IMR-90 (cell line): ENCODE measurements at regions not wholly inside any gene's neighbourhood (a gene's known extent, or its start where the extent isn't known, plus 50 kb on each side); places are given as distances from the start of the nearest gene placed in this dataset.

ENCODE experiments used
- ATAC-seq: fragments of 200-7000 bp; cut with Tn5 transposase; 2 replicates; pipeline ENCODE4 v1.9.1; 2020; ENCODE audit warnings: low read depth, mild to moderate bottlenecking, moderate library complexity
- BruUV-seq: library from RNA; stranded (reverse); fragments of 400-500 nt; replicated peaks from 2 replicates; lab custom pipeline; 2021; lab: Mats Ljungman, UMichigan
- CTCF ChIA-PET: fragments of 300-600 bp; formaldehyde crosslinking; extraction: SDS; loops from one replicate; lab custom pipeline; 2021; ENCODE audit warnings: antibody characterized with exemption; lab: Yijun Ruan, JAX
- POLR2A ChIA-PET: fragments of 300-600 bp; sonication (Branson Sonifier 250); formaldehyde crosslinking; loops from one replicate; lab custom pipeline; 2022; ENCODE audit warnings: antibody characterized with exemption; ENCODE audit not compliant: unreplicated experiment; lab: Charles Lee
- DNase-seq: peaks from one replicate; pipeline ENCODE4 v3.0.0; 2013
- H2AFZ ChIP-seq: replicated peaks from 2 replicates; pipeline ENCODE3; 2013; ENCODE audit warnings: low read length, mild to moderate bottlenecking; ENCODE audit not compliant: poor library complexity
- H2AK5ac ChIP-seq: 2 replicates; pipeline ENCODE4 v1.6.1; 2013; ENCODE audit warnings: low read depth, low read length, inconsistent platforms
- H2AK9ac ChIP-seq: replicated peaks from 2 replicates; pipeline ENCODE3; 2013; ENCODE audit warnings: mild to moderate bottlenecking, low read depth, low read length, moderate library complexity; ENCODE audit not compliant: poor library complexity
- H2BK120ac ChIP-seq: 2 replicates; pipeline ENCODE4 v1.6.1; 2013; ENCODE audit warnings: low read depth, low read length, inconsistent platforms
- H2BK15ac ChIP-seq: 3 replicates; pipeline ENCODE4 v1.6.1; 2013; ENCODE audit warnings: low read depth, low read length, inconsistent platforms
- H2BK20ac ChIP-seq: 2 replicates; pipeline ENCODE4 v1.6.1; 2013; ENCODE audit warnings: low read depth, mild to moderate bottlenecking, inconsistent platforms, low read length, moderate library complexity
- H2BK5ac ChIP-seq: 2 replicates; pipeline ENCODE4 v1.6.1; 2013; ENCODE audit warnings: mild to moderate bottlenecking, low read depth, low read length, inconsistent platforms; ENCODE audit not compliant: poor library complexity, severe bottlenecking
- H3K14ac ChIP-seq: replicated peaks from 2 replicates; pipeline ENCODE4 v1.6.1; 2013; ENCODE audit warnings: low read depth, low read length, inconsistent platforms
- H3K18ac ChIP-seq: 2 replicates; pipeline ENCODE4 v1.6.1; 2013; ENCODE audit warnings: low read depth, low read length, control low read depth
- H3K23ac ChIP-seq: 2 replicates; pipeline ENCODE4 v1.6.1; 2013; ENCODE audit warnings: low read depth, low read length, inconsistent platforms
- H3K27ac ChIP-seq: 2 replicates; pipeline ENCODE4 v1.5.1; 2013; ENCODE audit warnings: mild to moderate bottlenecking, control low read depth, low read length; ENCODE audit not compliant: insufficient read depth
- H3K27me3 ChIP-seq: 2 replicates; pipeline ENCODE4 v1.6.1; 2013; ENCODE audit warnings: low read length; ENCODE audit not compliant: control insufficient read depth, insufficient read depth
- H3K36me3 ChIP-seq: 2 replicates; pipeline ENCODE4 v1.6.1; 2013; ENCODE audit warnings: low read length, mixed read lengths; ENCODE audit not compliant: control insufficient read depth, insufficient read depth
- H3K4ac ChIP-seq: 2 replicates; pipeline ENCODE4 v1.6.1; 2013; ENCODE audit warnings: low read depth, low read length, inconsistent platforms
- H3K4me1 ChIP-seq: 2 replicates; pipeline ENCODE4 v1.6.1; 2013; ENCODE audit warnings: low read length, mixed read lengths; ENCODE audit not compliant: control insufficient read depth, insufficient read depth
- H3K4me2 ChIP-seq: 2 replicates; pipeline ENCODE4 v1.6.1; 2013; ENCODE audit warnings: low read depth, mild to moderate bottlenecking, control low read depth, low read length, moderate library complexity
- H3K4me3 ChIP-seq: 2 replicates; pipeline ENCODE4 v1.5.1; 2013; ENCODE audit warnings: low read depth, mild to moderate bottlenecking, control low read depth, low read length, moderate library complexity; ENCODE audit not compliant: insufficient read depth
- H3K56ac ChIP-seq: 2 replicates; pipeline ENCODE4 v1.6.1; 2013; ENCODE audit warnings: low read length, inconsistent platforms; ENCODE audit not compliant: insufficient read depth; ENCODE audit errors: extremely low read depth
- H3K79me1 ChIP-seq, 2 experiments: 2 replicates each; pipeline ENCODE4 v1.6.1; 2013; ENCODE audit warnings: low read length in 2 of 2, inconsistent platforms in 1 of 2, low read depth in 1 of 2
- H3K9ac ChIP-seq: 2 replicates; pipeline ENCODE4 v1.6.1; 2013; ENCODE audit warnings: low read depth, low read length, control low read depth
- H3K9me1 ChIP-seq: 2 replicates; pipeline ENCODE4 v1.6.1; 2013; ENCODE audit warnings: low read length, inconsistent platforms; ENCODE audit not compliant: insufficient read depth
- H3K9me3 ChIP-seq: 2 replicates; pipeline ENCODE4 v1.6.1; 2013; ENCODE audit warnings: low read length; ENCODE audit not compliant: control insufficient read depth, insufficient read depth
- H4K20me1 ChIP-seq: 2 replicates; pipeline ENCODE4 v1.6.1; 2013; ENCODE audit warnings: low read length, inconsistent platforms; ENCODE audit not compliant: insufficient read depth
- H4K5ac ChIP-seq: 2 replicates; pipeline ENCODE4 v1.6.1; 2013; ENCODE audit warnings: mild to moderate bottlenecking, low read depth, low read length, control low read depth
- H4K8ac ChIP-seq, 2 experiments: 2 replicates each; pipeline ENCODE4 v1.6.1; 2013; ENCODE audit warnings: low read depth in 2 of 2, low read length in 2 of 2, control low read depth in 1 of 2, inconsistent platforms in 1 of 2
- H4K91ac ChIP-seq: 2 replicates; pipeline ENCODE4 v1.6.1; 2013; ENCODE audit warnings: low read depth, low read length, inconsistent platforms; ENCODE audit not compliant: insufficient read depth
- CHD1 ChIP-seq: IDR thresholded peaks from 2 replicates; pipeline ENCODE4 v1.6.1; 2012; ENCODE audit warnings: low read depth, low read length, improper control_type of control experiment
- MXI1 ChIP-seq: IDR thresholded peaks from 2 replicates; pipeline ENCODE4 v1.6.1; 2012; ENCODE audit warnings: low read depth, mild to moderate bottlenecking, low read length, moderate library complexity, borderline replicate concordance
- RAD21 ChIP-seq: IDR thresholded peaks from 2 replicates; pipeline ENCODE4 v1.6.1; 2012; ENCODE audit warnings: low read length, improper control_type of control experiment
- RCOR1 ChIP-seq: IDR thresholded peaks from 2 replicates; pipeline ENCODE4 v1.6.1; 2012; ENCODE audit warnings: mild to moderate bottlenecking, low read length, improper control_type of control experiment; ENCODE audit not compliant: insufficient replicate concordance
- WGBS, 2 experiments: methylation state at CpG; one replicate each; pipeline versions ENCODE4 v1.1.5 to v1.1.7; 2013; ENCODE audit warnings: missing lambda C conversion rate in 2 of 2; ENCODE audit not compliant: insufficient read length in 1 of 2; ENCODE audit errors: extremely low coverage in 2 of 2; 5-methylcytosine and 5-hydroxymethylcytosine counted together
- dilution Hi-C: fragments of 300-500 bp; cut with HindIII; formaldehyde crosslinking; loops from one replicate; pipeline ENCODE4 v1.14.3; 2018; ENCODE audit warnings: low sequenced_read_pairs; ENCODE audit not compliant: unreplicated experiment
- in situ Hi-C: fragments of 300-500 bp; cut with MboI; formaldehyde crosslinking; loops from 3 replicates; pipeline ENCODE4 v1.14.3; 2019; ENCODE audit warnings: low sequenced_read_pairs, inconsistent platforms, mixed read lengths
- intact Hi-C: fragments of 100-400 bp; cut with micrococcal nuclease; formaldehyde crosslinking; loops from 2 replicates; pipeline ENCODE4 v1.10.0; 2022

- Histone ChIP-seq H2AK5ac (no peak overlapping the region), H4K91ac (no peak overlapping the region), H3K9me3 (no peaks in the 10 kb centered on the region; the same call in 1 of the 2 replicates), H4K5ac (no peak overlapping the region), H3K23ac (no peak overlapping the region), H3K4ac (no peak overlapping the region), H2BK15ac (no peak overlapping the region), H3K27me3 (peaks cover 2% of the 10 kb centered on the region; the same call in 1 of the 2 replicates), H4K20me1 (no peaks in the 10 kb centered on the region), H3K9me1 (no peaks in the 10 kb centered on the region), H3K18ac (no peak overlapping the region), H3K27ac (no peak overlapping the region), H3K36me3 (no peaks in the 10 kb centered on the region), H2BK120ac (no peak overlapping the region), H2BK20ac (no peak overlapping the region), H3K4me2 (no peak overlapping the region), H3K4me3 (no peak overlapping the region), H3K14ac (no peak overlapping the region), H3K79me1 (no peaks in the 10 kb centered on the region), H2AK9ac (no peak overlapping the region), H3K9ac (no peak overlapping the region), H2BK5ac (no peak overlapping the region), H4K8ac (no peak overlapping the region), H3K56ac (no peak overlapping the region), H2AFZ (no peak overlapping the region), H3K4me1 (no peaks in the 10 kb centered on the region)
- in situ Hi-C loops, result no loop called here
- ATAC-seq (no peak), DNase-seq (no peak)
- CTCF ChIA-PET, result no interaction called here
- no peak for TF ChIP-seq RAD21
- no peak for TF ChIP-seq MXI1
- TF ChIP-seq CHD1, result no peak
- TF ChIP-seq RCOR1, result no peak
- dilution Hi-C loops, result no loop called here
- WGBS, 2 experiments, result 52% methylated on average over 3 of the region's 10 CpGs; no CpG with 5 or more reads in 1 of the 2 experiments
- POLR2A ChIA-PET, result no interaction called here
- BruUV-seq, result no TSS peak
- intact Hi-C loops, result no loop called here
These were observed 362.0 kb upstream of the SULF2 start for GRCh38 chr20:48147311-48147710.
